ENCODE measurements at regions not wholly inside any gene's neighbourhood (a gene's known extent, or its start where the extent isn't known, plus 50 kb on each side); places are given as distances from the start of the nearest gene placed in this dataset.

DNA sequence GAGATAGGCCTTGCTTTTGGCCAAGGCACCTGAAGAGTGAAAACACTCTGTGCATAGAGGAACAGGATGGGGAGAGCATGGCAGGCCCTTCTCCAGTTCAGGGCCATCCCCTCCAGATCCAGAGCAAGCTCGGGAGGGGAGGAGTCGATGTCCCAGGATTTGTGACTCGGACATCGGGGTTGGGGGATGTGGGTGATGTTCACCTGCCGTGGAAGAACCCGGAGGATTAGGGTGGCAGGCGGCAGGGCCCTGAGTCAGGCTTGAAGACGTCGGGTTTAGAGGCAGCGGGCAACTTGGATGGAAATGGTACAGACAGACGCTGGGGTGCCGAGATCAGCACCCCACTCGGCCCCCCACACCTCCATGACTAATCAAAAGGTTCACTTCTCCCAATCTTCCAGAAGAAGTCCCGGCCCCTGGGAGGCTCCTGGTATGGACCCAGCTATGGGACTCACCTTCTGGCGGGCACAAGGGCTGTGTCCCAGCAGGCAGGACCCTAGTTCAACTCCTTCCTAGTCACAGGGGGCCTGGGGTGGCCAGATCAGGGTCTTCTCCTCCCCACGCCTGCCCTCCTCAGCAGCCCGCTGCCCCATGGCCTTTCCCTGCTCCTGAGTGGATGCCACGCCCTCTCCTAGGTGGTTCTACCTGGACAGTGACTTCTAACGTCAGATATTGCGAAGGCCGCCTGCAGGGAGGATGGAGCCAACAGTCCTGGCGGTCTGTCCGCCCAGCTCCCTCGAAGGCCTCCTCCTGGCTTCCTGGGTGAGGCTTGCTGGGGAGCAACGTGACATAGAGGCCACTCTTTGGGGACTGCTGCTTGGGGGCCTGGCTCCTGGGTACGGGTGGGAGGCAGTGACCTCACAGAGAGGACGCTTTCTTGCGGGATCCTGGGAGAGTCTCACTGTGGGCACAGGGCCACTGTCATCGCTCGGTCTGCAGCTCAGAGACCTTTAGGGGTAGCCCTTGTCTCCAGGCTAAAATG lies 792.5 kb downstream of the BRD1 start:
- Histone ChIP-seq H3K4me3 (no peak overlapping the region), H3K36me3 (ENCODE audit: insufficient read depth in 1 of 2, low read depth in 1 of 2) (no peaks in the 10 kb centered on the region), H3K27me3 (ENCODE audit: insufficient read depth in 3 of 3, low read length in 2 of 3) (peaks cover 0 to 12% (median 2%) of the 10 kb centered on the region in 3 donors), H3K27ac (no peak overlapping the region), H3K4me1 (no peaks in the 10 kb centered on the region), H3K9me3 (no peaks in the 10 kb centered on the region)
- intact Hi-C loops (cut with DNase I), result no loop called here
- ATAC-seq, result no peak
- TF ChIP-seq, protein P1, sequence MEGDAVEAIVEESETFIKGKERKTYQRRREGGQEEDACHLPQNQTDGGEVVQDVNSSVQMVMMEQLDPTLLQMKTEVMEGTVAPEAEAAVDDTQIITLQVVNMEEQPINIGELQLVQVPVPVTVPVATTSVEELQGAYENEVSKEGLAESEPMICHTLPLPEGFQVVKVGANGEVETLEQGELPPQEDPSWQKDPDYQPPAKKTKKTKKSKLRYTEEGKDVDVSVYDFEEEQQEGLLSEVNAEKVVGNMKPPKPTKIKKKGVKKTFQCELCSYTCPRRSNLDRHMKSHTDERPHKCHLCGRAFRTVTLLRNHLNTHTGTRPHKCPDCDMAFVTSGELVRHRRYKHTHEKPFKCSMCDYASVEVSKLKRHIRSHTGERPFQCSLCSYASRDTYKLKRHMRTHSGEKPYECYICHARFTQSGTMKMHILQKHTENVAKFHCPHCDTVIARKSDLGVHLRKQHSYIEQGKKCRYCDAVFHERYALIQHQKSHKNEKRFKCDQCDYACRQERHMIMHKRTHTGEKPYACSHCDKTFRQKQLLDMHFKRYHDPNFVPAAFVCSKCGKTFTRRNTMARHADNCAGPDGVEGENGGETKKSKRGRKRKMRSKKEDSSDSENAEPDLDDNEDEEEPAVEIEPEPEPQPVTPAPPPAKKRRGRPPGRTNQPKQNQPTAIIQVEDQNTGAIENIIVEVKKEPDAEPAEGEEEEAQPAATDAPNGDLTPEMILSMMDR (IDR thresholded peaks at IDR 0.05), result no peak
- 78 to 86% (median 82%) methylated on average over 28 to 30 of the region's 30 CpGs for WGBS, 3 donors
- peak in 1 of 2 donors; percentile 15 for DNase-seq

DNA sequence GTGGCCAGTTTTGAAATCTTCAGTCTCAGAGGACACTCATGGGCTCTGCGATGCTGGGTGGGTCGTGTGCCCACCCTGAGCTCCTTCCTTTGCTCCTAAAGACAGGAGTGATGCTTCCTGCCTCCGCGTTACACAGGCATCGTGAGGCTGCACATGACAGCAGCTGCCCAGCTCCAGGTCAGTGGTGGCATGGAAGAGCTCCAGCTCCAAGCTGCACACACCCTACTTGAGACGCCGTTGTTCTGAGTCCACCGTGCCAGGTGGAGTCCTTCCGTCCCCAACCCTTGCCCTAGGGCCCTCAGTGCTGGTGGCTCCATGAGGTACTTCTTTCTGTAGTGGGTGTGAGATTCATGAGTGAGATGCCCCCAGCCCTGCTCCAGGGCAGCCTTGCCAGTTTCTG lies 794.1 kb downstream of the BRD1 start:
- Histone ChIP-seq H3K4me1 (no peaks in the 10 kb centered on the region), H3K27me3 (ENCODE audit: insufficient read depth in 3 of 3, low read length in 2 of 3) (peaks cover 0 to 12% (median 2%) of the 10 kb centered on the region in 3 donors), H3K36me3 (ENCODE audit: insufficient read depth in 1 of 2, low read depth in 1 of 2) (no peaks in the 10 kb centered on the region), H3K4me3 (no peak overlapping the region), H3K9me3 (no peaks in the 10 kb centered on the region), H3K27ac (no peak overlapping the region)
- 70 to 76% (median 74%) methylated on average over 9 of the region's 9 CpGs for WGBS, 3 donors
- TF ChIP-seq, protein P1 (IDR thresholded peaks at IDR 0.05), result no peak
- no peak for ATAC-seq
- intact Hi-C loops (cut with DNase I), result no loop called here
- peak in 1 of 2 donors; percentile 26 for DNase-seq

DNA sequence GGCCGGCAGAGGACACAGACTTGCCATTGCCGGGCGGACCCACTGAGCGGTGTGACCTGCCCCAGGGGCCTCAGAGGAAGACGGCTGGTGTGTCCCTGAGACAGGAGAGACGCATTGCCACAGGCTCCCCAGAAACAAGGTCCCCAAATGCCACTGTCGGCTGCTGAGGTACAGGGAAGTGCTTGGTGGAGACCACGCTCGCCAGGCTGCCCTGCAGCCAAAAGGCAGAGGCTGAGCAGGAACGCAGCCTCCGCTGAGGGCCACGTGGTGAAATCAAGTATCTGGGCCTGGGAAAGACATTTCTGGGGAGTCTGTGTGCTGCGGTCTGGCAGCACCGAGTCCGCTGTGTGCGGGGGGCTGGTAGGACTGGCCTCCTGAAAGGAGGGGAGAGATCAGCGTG lies 794.9 kb downstream of the BRD1 start:
- 71 to 77% (median 75%) methylated on average over 17 of the region's 17 CpGs for WGBS, 3 donors
- no peaks in the 10 kb centered on the region for H3K4me1 ChIP-seq
- ATAC-seq (no peak), DNase-seq (peak in 1 of 2 donors; percentile 35)
- TF ChIP-seq, protein P1 (IDR thresholded peaks at IDR 0.05), result no peak
- H3K4me3 ChIP-seq, result no peak overlapping the region
- H3K36me3 ChIP-seq (ENCODE audit: insufficient read depth in 1 of 2, low read depth in 1 of 2), result no peaks in the 10 kb centered on the region
- no peaks in the 10 kb centered on the region for H3K9me3 ChIP-seq
- peaks cover 0 to 12% (median 2%) of the 10 kb centered on the region in 3 donors for H3K27me3 ChIP-seq (ENCODE audit: insufficient read depth in 3 of 3, low read length in 2 of 3)
- intact Hi-C loops (cut with DNase I), result no loop called here
- no peak overlapping the region for H3K27ac ChIP-seq

DNA sequence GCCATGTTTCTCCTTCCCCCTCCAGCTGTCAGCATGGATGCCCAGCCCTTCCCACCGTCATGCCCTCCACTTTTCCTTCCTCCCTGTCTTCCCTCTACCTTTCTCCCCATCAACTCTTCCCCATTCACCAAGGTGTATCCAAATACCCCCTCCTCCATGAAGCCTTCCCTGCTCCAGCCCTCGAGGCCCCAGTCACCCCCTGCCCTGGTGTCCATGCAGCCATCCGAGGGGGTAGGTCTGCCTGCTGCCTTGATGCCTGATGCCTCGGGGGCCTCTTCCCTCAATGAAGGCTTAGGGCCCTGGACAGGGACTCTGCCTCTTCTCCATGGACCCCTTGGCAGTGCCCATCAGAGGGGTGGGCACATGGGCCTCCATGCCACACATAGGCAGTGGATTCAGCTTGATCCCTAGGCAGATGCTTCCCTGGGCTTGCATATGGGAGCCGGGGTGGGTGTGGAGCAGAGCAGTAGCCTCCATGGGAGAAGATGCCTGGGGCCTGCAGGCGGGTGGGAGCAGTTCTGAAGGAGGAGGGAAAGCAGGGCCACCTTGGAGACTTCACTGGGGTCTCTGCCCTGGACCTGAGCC lies 795.8 kb downstream of the BRD1 start:
- ATAC-seq, result no peak
- Histone ChIP-seq H3K27ac (no peak overlapping the region), H3K9me3 (no peaks in the 10 kb centered on the region), H3K36me3 (ENCODE audit: insufficient read depth in 1 of 2, low read depth in 1 of 2) (no peaks in the 10 kb centered on the region), H3K4me3 (no peak overlapping the region), H3K27me3 (ENCODE audit: insufficient read depth in 3 of 3, low read length in 2 of 3) (peaks cover 0 to 12% (median 2%) of the 10 kb centered on the region in 3 donors), H3K4me1 (no peaks in the 10 kb centered on the region)
- TF ChIP-seq, protein P1 (IDR thresholded peaks at IDR 0.05), result no peak
- DNase-seq, result peak in 1 of 2 donors; percentile 19
- 41 to 63% (median 45%) methylated on average over 6 of the region's 6 CpGs for WGBS, 3 donors
- intact Hi-C loops (cut with DNase I), result no loop called here

Measured in psoas muscle (tissue), 7 donors.